Keratinocyte (primary cell): ENCODE measurements at regions not wholly inside any gene's neighbourhood (a gene's known extent, or its start where the extent isn't known, plus 50 kb on each side); places are given as distances from the start of the nearest gene placed in this dataset.

ENCODE experiments used
- DNase-seq: peaks from one replicate; pipeline ENCODE4 v3.0.0-alpha.2; 2011; ENCODE audit warnings: low read depth, missing footprints, low spot score
- FAIRE-seq: peaks from 2 replicates; lab custom pipeline; 2011; peaks lifted over from hg19 to GRCh38; lab: Jason Lieb, UNC
- H2AFZ ChIP-seq: 2 replicates; pipeline ENCODE4 v1.6.0; 2012; ENCODE audit warnings: low read length, control low read depth, inconsistent platforms; ENCODE audit not compliant: control insufficient read depth
- H3K27ac ChIP-seq: 2 replicates; pipeline ENCODE4 v1.5.1; 2011; ENCODE audit warnings: low read length; ENCODE audit not compliant: control insufficient read depth, insufficient read depth
- H3K27me3 ChIP-seq: 3 replicates; pipeline ENCODE4 v1.6.0; 2011; ENCODE audit warnings: low read length; ENCODE audit not compliant: control insufficient read depth, insufficient read depth; ENCODE audit errors: extremely low read depth
- H3K36me3 ChIP-seq, 2 experiments: 2 replicates in 1 of 2; 3 replicates in 1 of 2; pipeline ENCODE4 v1.5.1; 2011; ENCODE audit warnings: low read length in 2 of 2, mild to moderate bottlenecking in 1 of 2; ENCODE audit not compliant: control insufficient read depth in 2 of 2, insufficient read depth in 2 of 2; ENCODE audit errors: extremely low read depth in 1 of 2
- H3K4me1 ChIP-seq: 3 replicates; pipeline ENCODE4 v1.5.1; 2011; ENCODE audit warnings: low read length; ENCODE audit not compliant: control insufficient read depth, insufficient read depth; ENCODE audit errors: extremely low read depth
- H3K4me2 ChIP-seq: 3 replicates; pipeline ENCODE4 v1.6.0; 2011; ENCODE audit warnings: low read depth, low read length; ENCODE audit not compliant: control insufficient read depth, insufficient read depth; ENCODE audit errors: extremely low read depth
- H3K4me3 ChIP-seq, 3 experiments: fragments of 200-600 bp in 1 of 3; sonication (generic) in 1 of 3; 2 replicates in 2 of 3; 3 replicates in 1 of 3; pipeline ENCODE4 v1.5.1; 2011 to 2016; ENCODE audit warnings: low read length in 3 of 3, mild to moderate bottlenecking in 3 of 3, control low read depth in 2 of 3, inconsistent platforms in 1 of 3, low read depth in 1 of 3, mixed read lengths in 1 of 3, mixed run types in 1 of 3, moderate library complexity in 1 of 3; ENCODE audit not compliant: control insufficient read depth in 2 of 3, insufficient read depth in 2 of 3; ENCODE audit errors: extremely low read depth in 1 of 3
- H3K79me2 ChIP-seq: 2 replicates; pipeline ENCODE4 v1.6.0; 2012; ENCODE audit warnings: low read length; ENCODE audit not compliant: control insufficient read depth, insufficient read depth
- H3K9ac ChIP-seq: 3 replicates; pipeline ENCODE4 v1.6.0; 2011; ENCODE audit warnings: low read length; ENCODE audit not compliant: control insufficient read depth, insufficient read depth; ENCODE audit errors: extremely low read depth
- H3K9me1 ChIP-seq: 3 replicates; pipeline ENCODE4 v1.6.0; 2011; ENCODE audit warnings: low read length; ENCODE audit not compliant: control insufficient read depth, insufficient read depth; ENCODE audit errors: extremely low read depth
- H3K9me3 ChIP-seq: 2 replicates; pipeline ENCODE4 v1.5.1; 2012; ENCODE audit warnings: low read depth, low read length; ENCODE audit not compliant: control insufficient read depth
- H4K20me1 ChIP-seq: 3 replicates; pipeline ENCODE4 v1.6.0; 2011; ENCODE audit warnings: low read length; ENCODE audit not compliant: control insufficient read depth, insufficient read depth; ENCODE audit errors: extremely low read depth
- EZH2 ChIP-seq: IDR thresholded peaks from one replicate; pipeline ENCODE4 v1.6.1; 2012; ENCODE audit warnings: inconsistent platforms, mild to moderate bottlenecking, low read length, moderate library complexity
- dilution Hi-C: fragments of 300-500 bp; cut with MboI; formaldehyde crosslinking; loops from one replicate; pipeline ENCODE4 v1.7.0; 2020; ENCODE audit warnings: low sequenced_read_pairs; ENCODE audit not compliant: extremely low pct_ligation_motif_present
- TF ChIP-seq, protein P1 (sequence below), 3 experiments: IDR thresholded peaks in 1 of 3; conservative IDR thresholded peaks in 1 of 3; optimal IDR thresholded peaks in 1 of 3; 2 replicates in 2 of 3; 3 replicates in 1 of 3; pipeline versions ENCODE3 to v1.5.1; 2011; ENCODE audit warnings: low read length in 3 of 3, mild to moderate bottlenecking in 3 of 3, moderate library complexity in 2 of 3, control low read depth in 1 of 3, inconsistent platforms in 1 of 3; ENCODE audit not compliant: insufficient read depth in 2 of 3; ENCODE audit errors: extremely low read depth in 1 of 3

GRCh38 chr17:55873017-55873758, 122.3 kb downstream of the PCTP start:
- no peak overlapping the region for H3K9ac ChIP-seq
- TF ChIP-seq, protein P1, sequence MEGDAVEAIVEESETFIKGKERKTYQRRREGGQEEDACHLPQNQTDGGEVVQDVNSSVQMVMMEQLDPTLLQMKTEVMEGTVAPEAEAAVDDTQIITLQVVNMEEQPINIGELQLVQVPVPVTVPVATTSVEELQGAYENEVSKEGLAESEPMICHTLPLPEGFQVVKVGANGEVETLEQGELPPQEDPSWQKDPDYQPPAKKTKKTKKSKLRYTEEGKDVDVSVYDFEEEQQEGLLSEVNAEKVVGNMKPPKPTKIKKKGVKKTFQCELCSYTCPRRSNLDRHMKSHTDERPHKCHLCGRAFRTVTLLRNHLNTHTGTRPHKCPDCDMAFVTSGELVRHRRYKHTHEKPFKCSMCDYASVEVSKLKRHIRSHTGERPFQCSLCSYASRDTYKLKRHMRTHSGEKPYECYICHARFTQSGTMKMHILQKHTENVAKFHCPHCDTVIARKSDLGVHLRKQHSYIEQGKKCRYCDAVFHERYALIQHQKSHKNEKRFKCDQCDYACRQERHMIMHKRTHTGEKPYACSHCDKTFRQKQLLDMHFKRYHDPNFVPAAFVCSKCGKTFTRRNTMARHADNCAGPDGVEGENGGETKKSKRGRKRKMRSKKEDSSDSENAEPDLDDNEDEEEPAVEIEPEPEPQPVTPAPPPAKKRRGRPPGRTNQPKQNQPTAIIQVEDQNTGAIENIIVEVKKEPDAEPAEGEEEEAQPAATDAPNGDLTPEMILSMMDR (optimal IDR thresholded peaks at IDR 0.05 in 1 of 3, IDR thresholded peaks at IDR 0.05 in 1 of 3, conservative IDR thresholded peaks at IDR 0.05 in 1 of 3; ENCODE audit: extremely low read depth in 1 of 3, insufficient read depth in 2 of 3, low read length in 3 of 3), result no peak
- TF ChIP-seq EZH2, result no peak
- no peaks in the 10 kb centered on the region for H4K20me1 ChIP-seq
- no peak overlapping the region for H3K4me2 ChIP-seq
- no peak for DNase-seq
- H3K4me1 ChIP-seq, result no peaks in the 10 kb centered on the region
- FAIRE-seq, result no peak
- no peaks in the 10 kb centered on the region for H3K27me3 ChIP-seq
- dilution Hi-C loops, result no loop called here
- no peaks in the 10 kb centered on the region for H3K9me1 ChIP-seq
- no peak overlapping the region for H3K4me3 ChIP-seq
- no peaks in the 10 kb centered on the region for H3K79me2 ChIP-seq
- no peaks in the 10 kb centered on the region for H3K36me3 ChIP-seq
- no peaks in the 10 kb centered on the region for H3K9me3 ChIP-seq
- H2AFZ ChIP-seq, result no peak overlapping the region
- no peak overlapping the region for H3K27ac ChIP-seq

DNA sequence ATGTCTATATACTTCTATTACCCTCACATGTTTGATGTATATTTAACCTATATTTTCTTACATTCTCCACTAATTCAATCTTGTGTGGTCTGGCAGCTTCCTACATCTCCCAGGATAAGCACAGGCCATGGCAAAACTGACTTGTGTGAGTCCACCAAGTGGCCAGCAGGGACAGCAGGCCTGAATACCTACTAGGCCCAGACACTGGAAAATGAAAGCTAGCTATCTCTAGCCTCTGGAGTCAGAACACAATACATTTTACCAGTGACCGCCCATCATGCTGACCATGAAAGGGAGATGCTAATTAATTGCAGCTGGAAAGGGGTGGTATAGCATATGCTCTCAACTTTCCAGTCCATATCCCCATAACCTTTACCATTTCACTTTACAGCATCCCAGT, 132.3 kb downstream of the PCTP start:
- Histone ChIP-seq H2AFZ (no peak overlapping the region), H3K9me1 (no peaks in the 10 kb centered on the region), H4K20me1 (no peaks in the 10 kb centered on the region), H3K36me3 (no peaks in the 10 kb centered on the region), H3K27me3 (no peaks in the 10 kb centered on the region), H3K27ac (no peak overlapping the region), H3K9me3 (no peaks in the 10 kb centered on the region), H3K4me3 (no peak overlapping the region), H3K4me1 (no peaks in the 10 kb centered on the region), H3K4me2 (no peak overlapping the region), H3K79me2 (no peaks in the 10 kb centered on the region), H3K9ac (no peak overlapping the region)
- TF ChIP-seq, protein P1 (optimal IDR thresholded peaks at IDR 0.05 in 1 of 3, IDR thresholded peaks at IDR 0.05 in 1 of 3, conservative IDR thresholded peaks at IDR 0.05 in 1 of 3; ENCODE audit: extremely low read depth in 1 of 3, insufficient read depth in 2 of 3, low read length in 3 of 3), result no peak
- TF ChIP-seq EZH2, result no peak
- no peak for DNase-seq
- dilution Hi-C loops, result no loop called here
- FAIRE-seq, result no peak
